Activated T-cell treated with anti-CD3 and anti-CD28 coated beads for 4 hours (primary cell): ENCODE measurements at regions not wholly inside any gene's neighbourhood (a gene's known extent, or its start where the extent isn't known, plus 50 kb on each side); places are given as distances from the start of the nearest gene placed in this dataset.

Experiments used
- DNase-seq: peaks from one replicate; pipeline ENCODE4 v3.0.0-alpha.2; 2020

- no peak for DNase-seq
Observed at GRCh38 chrX:58051346-58051745, 141.1 kb upstream of the ZXDA start.

- no peak for DNase-seq
Observed at GRCh38 chrX:58044130-58044529, 133.9 kb upstream of the ZXDA start.

- peak; percentile 7 for DNase-seq
Observed at GRCh38 chrX:58025979-58026378, 115.7 kb upstream of the ZXDA start.

DNA sequence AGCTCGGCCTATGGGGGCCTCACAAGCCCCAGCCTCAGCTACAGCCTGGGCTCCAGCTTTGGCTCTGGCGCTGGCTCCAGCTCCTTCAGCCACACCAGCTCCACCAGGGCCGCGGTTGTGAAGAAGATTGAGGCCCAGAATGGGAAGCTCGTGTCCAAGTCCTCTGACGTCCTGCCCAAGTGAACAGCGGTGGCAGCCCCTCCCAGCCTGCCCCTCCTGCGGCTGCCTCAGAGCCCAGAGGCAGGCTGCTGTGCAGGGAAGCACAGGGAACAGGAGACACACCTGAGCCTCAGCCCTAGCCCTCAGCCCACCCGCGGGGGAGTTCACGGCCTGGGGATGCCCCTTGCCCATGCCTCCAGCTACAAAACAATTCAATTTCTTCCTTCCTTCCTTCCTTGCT is 75.7 kb upstream of the ZXDA start:
- DNase-seq: no peak

DNA sequence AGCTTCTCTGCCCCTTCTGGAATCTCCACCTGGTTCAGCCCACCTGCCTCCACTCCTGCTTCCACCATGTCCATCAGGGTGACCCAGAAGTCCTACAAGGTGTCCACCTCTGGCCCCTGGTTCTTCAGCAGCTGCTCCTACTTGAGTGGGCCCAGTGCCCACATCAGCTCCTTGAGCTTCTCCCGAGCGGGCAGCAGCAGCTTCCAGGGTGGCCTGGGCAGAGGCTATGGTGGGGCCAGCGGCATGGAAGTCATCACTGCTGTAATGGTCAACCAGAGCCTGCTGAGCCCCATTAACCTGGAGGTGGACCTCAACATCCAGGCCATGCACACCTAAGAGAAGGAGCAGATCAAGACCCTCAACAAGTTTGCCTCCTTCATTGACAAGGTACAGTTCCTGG is 74.4 kb upstream of the ZXDA start:
- no peak for DNase-seq

- no peak for DNase-seq
Observed at GRCh38 chrX:57977992-57978391, 67.7 kb upstream of the ZXDA start.

- DNase-seq: no peak
Observed at GRCh38 chrX:57964975-57965374, 54.7 kb upstream of the ZXDA start.
